ENCODE measurements at regions not wholly inside any gene's neighbourhood (a gene's known extent, or its start where the extent isn't known, plus 50 kb on each side); places are given as distances from the start of the nearest gene placed in this dataset.
"Not testable (repeated sequence)": the region's sequence is repeated elsewhere in the genome, so short reads cannot be mapped to it uniquely, and the experiment has no call there.

GRCh38 chr2:198517976-198518375 lies 713.6 kb downstream of the PLCL1 start:
- DNase-seq (ENCODE audit: low spot score) = no peak

GRCh38 chr2:198508610-198509009 lies 704.2 kb downstream of the PLCL1 start:
- DNase-seq (ENCODE audit: low spot score) = not testable (repeated sequence)

- no peak for DNase-seq (ENCODE audit: low spot score)
Measured at GRCh38 chr2:198499539-198499938, 695.1 kb downstream of the PLCL1 start.

DNA sequence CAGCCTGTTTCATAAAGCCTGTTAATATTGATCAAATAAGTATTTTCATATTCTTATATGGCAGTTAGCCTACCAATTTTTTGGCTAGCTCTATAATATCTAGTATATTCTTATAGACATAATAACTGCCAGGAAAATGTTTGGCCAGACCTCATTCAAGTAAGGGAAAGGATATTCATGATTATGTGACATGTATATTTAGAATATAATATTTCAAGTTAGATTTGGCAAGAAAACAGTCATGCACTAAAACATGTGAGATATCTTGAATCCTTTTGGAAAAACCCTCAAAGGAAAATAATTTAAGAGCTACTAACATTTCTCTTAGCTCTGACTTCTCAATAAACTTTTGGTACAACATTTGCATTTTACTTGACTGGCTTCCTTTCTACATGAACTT lies 694.1 kb downstream of the PLCL1 start:
- DNase-seq (ENCODE audit: low spot score) = no peak

- DNase-seq (ENCODE audit: low spot score) = no peak
Measured at GRCh38 chr2:198498048-198498447, 693.7 kb downstream of the PLCL1 start.

DNA sequence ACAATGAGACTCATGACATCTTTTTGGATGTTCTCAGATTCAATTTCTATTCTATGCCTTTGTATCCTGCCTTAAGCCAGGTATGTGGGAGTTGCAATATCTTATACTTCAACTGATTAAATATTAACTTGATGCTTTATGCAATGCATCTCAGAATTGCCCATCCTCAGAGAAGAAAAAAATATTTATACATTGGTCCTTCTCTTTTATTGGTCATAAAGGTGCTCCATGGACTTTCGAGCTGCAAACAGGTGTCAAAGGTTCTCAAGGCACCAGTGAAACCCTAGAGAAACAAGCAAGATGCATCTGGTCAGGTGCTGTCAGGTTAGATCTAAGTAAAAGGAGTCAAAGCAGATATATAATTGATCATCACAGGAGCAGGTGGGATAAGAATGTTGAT lies 690.5 kb downstream of the PLCL1 start:
- no peak for DNase-seq (ENCODE audit: low spot score)

DNA sequence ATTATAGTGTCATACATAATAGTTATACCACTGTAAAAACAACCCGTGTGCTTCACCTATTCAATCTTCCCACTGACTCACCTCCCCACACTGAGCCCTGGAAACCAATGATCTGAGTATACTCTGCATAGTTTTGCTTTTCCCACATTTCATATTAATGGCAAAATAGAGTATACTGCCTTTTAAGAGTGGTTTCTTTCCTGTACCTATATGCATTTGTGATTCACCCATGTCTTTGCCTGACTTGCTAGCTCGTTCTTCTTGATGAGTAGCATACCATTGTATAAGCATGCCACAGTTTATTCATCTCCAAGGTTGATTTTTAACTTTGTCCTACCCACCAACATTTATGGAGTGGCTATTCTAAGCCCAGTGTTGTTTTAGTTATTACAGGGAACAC lies 686.4 kb downstream of the PLCL1 start:
- DNase-seq (ENCODE audit: low spot score) = no peak

DNA sequence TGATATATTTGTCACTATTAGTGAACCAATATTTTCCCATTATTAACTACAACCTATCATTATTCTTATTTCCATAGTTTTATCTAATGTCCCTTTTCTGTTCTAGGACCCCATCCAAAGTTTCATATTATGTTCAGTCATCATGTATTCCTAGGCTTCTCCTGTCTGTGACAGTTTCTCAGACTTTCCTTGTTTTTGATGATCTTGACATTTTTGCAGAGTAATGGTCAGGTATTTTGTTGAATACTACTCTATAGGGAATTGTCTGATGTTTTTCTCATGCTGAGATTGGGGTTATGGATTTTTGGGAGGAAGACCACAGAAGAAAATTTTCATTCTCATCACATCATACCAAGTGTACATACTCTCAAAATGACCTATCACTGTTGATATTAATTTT lies 684.6 kb downstream of the PLCL1 start:
- DNase-seq (ENCODE audit: low spot score) = no peak

DNA sequence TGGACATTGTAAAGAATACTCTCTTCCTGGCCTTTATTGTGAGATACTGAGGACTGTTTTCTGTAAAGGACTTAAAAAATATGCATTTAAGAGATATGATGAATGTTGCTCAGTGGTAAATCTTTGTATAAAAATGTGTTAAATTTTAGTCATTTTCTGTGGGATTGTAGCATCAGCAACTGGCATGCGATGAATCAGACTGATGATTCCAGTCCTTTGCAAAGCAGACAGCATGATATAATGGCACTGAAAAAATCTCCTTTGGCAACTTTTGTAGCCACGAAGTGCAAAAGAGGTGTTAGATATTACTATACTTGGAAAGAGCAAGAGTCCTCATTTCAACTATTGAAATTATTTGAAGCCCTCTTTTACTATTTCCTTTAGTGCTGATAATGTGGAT lies 678.7 kb downstream of the PLCL1 start:
- no peak for DNase-seq (ENCODE audit: low spot score)

DNA sequence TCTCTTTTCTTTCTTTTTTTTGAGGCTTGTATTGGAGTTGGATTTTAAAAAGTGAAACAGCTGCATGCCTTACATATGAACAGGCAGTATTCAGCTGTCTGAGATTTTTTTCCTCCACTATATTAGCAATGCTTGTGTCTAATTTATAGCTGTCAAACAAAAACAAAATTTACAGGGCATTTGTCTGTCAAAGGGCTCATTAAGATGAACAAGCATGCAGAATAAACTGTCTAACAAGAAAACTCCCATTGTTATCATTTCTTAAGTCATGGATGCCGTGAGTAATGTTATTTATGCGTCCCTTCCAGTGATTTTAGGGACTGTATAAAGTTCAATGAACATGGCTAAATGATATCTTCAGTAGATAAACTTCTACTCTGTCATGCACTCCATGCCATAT lies 674.7 kb downstream of the PLCL1 start:
- no peak for DNase-seq (ENCODE audit: low spot score)

GRCh38 chr2:198478361-198478760 lies 674.0 kb downstream of the PLCL1 start:
- no peak for DNase-seq (ENCODE audit: low spot score)

DNA sequence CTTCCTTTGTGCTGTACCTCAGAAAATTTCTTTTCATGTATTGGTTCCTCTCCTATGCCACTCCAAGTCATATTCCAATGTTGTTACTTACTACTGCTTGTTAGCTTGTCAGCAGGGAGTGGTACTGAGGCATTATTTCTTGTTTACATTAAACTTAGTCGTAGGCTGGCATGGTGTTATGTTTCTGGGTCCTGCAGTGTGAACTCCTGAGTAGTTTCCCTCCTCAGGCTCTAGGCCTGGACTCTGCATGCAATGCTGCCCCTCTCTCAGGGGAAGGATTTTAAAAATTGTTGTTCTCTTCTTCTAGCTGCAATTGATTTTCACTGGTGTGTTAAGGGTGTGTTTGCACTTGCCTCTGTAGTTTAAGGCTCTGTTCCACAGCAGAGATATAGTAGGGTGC lies 671.6 kb downstream of the PLCL1 start:
- no peak for DNase-seq (ENCODE audit: low spot score)

DNA sequence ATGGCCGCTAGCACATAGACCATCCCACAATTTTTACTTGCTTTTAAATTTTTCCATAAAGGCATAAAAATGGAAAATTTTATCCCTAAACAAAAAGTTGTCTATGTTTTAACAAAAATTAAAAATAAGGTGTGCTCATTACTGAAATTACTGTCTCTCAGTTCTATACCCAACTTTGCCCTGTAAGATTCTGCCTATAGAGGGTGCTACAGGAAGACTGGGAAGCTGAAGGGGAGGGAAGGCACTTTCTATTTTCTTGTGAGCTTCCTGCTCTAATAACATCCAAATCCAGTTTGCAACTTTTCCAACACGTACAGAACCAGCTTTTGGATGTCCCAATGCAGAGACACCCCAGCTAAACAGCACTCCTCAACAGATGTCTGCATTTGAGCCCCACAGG lies 666.9 kb downstream of the PLCL1 start:
- no peak for DNase-seq (ENCODE audit: low spot score)

- no peak for DNase-seq (ENCODE audit: low spot score)
Measured at GRCh38 chr2:198468136-198468535, 663.7 kb downstream of the PLCL1 start.

GRCh38 chr2:198465970-198466369 lies 661.6 kb downstream of the PLCL1 start:
- no peak for DNase-seq (ENCODE audit: low spot score)

DNA sequence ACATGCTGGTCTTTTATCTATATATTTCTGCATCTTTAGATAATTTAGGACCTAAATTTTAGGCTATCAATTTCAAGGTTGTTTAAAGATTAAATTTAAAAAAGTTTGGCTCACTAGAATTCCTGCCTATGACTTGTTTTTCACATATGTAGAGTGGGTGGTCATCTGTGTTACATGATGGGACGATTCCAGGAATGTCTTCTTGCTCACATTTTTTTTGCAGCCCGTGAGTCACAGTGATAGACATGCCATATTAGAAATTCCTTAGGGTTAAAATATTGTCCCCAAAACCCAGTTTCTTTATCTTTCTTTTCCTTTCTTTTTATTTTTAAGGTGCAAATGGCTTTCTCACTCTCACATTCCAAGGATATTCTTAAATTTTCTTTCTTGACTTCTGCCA lies 652.0 kb downstream of the PLCL1 start:
- no peak for DNase-seq (ENCODE audit: low spot score)

DNA sequence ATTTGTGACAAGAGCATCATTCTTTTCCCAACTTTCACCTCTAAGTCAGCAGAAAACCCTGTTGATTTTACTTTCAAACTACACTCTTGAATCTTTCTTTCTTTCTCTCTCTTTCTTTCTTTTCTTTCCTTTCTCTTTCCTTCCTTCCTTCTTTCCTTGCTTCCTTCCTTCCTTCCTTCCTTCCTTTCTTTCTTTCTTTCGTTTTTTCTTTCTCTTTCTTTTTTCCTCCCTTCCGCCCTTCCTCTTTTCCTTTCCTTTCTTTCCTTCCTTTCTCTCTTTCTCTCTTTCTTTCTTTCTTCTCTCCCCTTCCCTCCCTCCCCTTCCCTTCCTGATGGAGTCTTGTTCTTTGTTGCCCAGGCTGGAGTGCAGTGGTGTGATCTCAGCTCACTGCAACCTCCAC lies 649.5 kb downstream of the PLCL1 start:
- no peak for DNase-seq (ENCODE audit: low spot score)

- no peak for DNase-seq (ENCODE audit: low spot score)
Measured at GRCh38 chr2:198452327-198452726, 647.9 kb downstream of the PLCL1 start.

DNA sequence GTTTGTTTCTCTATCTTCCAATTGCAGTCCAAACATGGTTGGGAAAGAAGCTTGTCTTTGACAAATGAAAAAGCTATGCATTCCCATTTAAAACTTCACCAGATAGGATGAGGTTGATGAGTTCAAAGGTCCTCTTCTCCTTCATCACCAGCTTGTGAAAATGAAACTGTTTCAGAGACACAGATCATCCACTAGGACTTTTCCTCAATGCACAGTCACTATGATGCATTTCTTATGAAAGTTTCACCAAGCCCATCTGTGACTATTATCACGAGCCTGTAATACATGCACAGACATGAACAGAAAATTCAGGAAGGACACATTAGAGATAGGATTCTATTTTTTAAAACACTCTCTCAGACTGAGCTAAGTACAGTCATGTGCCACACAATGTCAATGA lies 644.4 kb downstream of the PLCL1 start:
- DNase-seq (ENCODE audit: low spot score) = no peak

GRCh38 chr2:198444800-198445287 lies 640.5 kb downstream of the PLCL1 start:
- no peak for DNase-seq (ENCODE audit: low spot score)

GRCh38 chr2:198441901-198442300 lies 637.5 kb downstream of the PLCL1 start:
- no peak for DNase-seq (ENCODE audit: low spot score)

GRCh38 chr2:198441246-198441645 lies 636.9 kb downstream of the PLCL1 start:
- DNase-seq (ENCODE audit: low spot score) = no peak

GRCh38 chr2:198440833-198441232 lies 636.4 kb downstream of the PLCL1 start:
- no peak for DNase-seq (ENCODE audit: low spot score)

- DNase-seq (ENCODE audit: low spot score) = no peak
Measured at GRCh38 chr2:198438331-198438730, 633.9 kb downstream of the PLCL1 start.

DNA sequence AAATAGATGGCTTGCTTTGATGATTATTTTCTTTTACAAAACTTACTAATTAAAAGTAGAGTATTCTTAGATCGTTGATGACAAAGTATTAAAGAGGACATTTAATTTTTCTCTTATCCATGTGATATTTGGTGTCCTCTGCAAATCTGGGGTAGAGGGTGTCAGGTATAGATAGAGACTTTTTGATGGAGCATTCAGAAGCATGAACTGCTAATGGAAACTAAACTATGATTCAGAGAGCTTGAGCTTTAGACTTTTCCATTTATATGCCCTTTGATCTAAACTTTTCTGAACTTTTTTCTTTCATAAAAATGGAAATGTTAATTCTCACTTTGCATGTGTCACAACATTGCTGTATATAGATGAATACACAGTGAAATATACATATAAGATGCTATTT lies 619.7 kb downstream of the PLCL1 start:
- no peak for DNase-seq (ENCODE audit: low spot score)
